ENCODE measurements at regions not wholly inside any gene's neighbourhood (a gene's known extent, or its start where the extent isn't known, plus 50 kb on each side); places are given as distances from the start of the nearest gene placed in this dataset.

GRCh38 chr16:26614237-26614841 lies 452.4 kb upstream of the C16orf82 start:
- WGBS (ENCODE audit: low lambda C conversion rate), result 2% methylated on average over 7 of the region's 7 CpGs
- H2AFZ ChIP-seq (ENCODE audit: low read length), result no peak overlapping the region
- H3K79me2 ChIP-seq (ENCODE audit: insufficient read depth, low read length), result no peaks in the 10 kb centered on the region
- no peaks in the 10 kb centered on the region for H3K4me1 ChIP-seq (ENCODE audit: insufficient read depth, low read length)
- no peaks in the 10 kb centered on the region for H3K36me3 ChIP-seq (replicated peaks in 1 of 2; ENCODE audit: control insufficient read depth in 1 of 2, insufficient read depth in 2 of 2, low read length in 2 of 2)
- BruUV-seq (replicated peaks), result no TSS peak
- no peaks in the 10 kb centered on the region for H4K20me1 ChIP-seq (ENCODE audit: insufficient read depth, low read length)
- ATAC-seq (no peak), FAIRE-seq (no peak), DNase-seq (ENCODE audit: low spot score) (no peak)
- ChIA-PET POLR2A (no interaction called here), CTCF (ENCODE audit: low intra/inter-chr PET ratio, low total read pairs) (no interaction called here)
- in situ Hi-C loops (cut with HindIII; ENCODE audit: extremely low pct_ligation_motif_present, low pct_unique_long_range_greater_than_20kb), result no loop called here
- no peak overlapping the region for H3K9ac ChIP-seq (ENCODE audit: insufficient read depth, low read depth, low read length)
- no peak overlapping the region for H3K4me3 ChIP-seq (replicated peaks in 1 of 3; ENCODE audit: insufficient read depth in 1 of 3, low read depth in 2 of 3, low read length in 3 of 3)
- H3K27ac ChIP-seq (ENCODE audit: extremely low read length, insufficient read depth, low read length), result no peak overlapping the region
- TF ChIP-seq MED8 (CRISPR knock-in tag; IDR thresholded peaks at IDR 0.05; ENCODE audit: insufficient replicate concordance) (no peak), ELK4 (CRISPR knock-in tag; IDR thresholded peaks at IDR 0.05; ENCODE audit: borderline replicate concordance) (no peak), TRAFD1 (CRISPR knock-in tag; IDR thresholded peaks at IDR 0.05; ENCODE audit: borderline replicate concordance) (no peak), ZNF503 (CRISPR knock-in tag; IDR thresholded peaks at IDR 0.05) (no peak), MEIS2 (CRISPR knock-in tag; IDR thresholded peaks at IDR 0.05) (no peak), ZBTB34 (CRISPR knock-in tag; IDR thresholded peaks at IDR 0.05) (no peak), ZNF879 (CRISPR knock-in tag; IDR thresholded peaks at IDR 0.05) (no peak), NONO (IDR thresholded peaks at IDR 0.05) (no peak), NONO (CRISPR knock-in tag; conservative IDR thresholded peaks at IDR 0.05) (no peak), ZNF883 (CRISPR knock-in tag; IDR thresholded peaks at IDR 0.05; ENCODE audit: not compliant biosample characterization) (no peak), KLF12 (CRISPR knock-in tag; IDR thresholded peaks at IDR 0.05; ENCODE audit: borderline replicate concordance) (no peak), ZNF260 (CRISPR knock-in tag; IDR thresholded peaks at IDR 0.05; ENCODE audit: borderline replicate concordance, low read depth) (no peak)
- intact Hi-C loops (cut with micrococcal nuclease; ENCODE audit: unreplicated experiment), result no loop called here
- no peaks in the 10 kb centered on the region; the same call in 1 of the 2 replicates for H3K9me3 ChIP-seq (ENCODE audit: low read length)
- no peak overlapping the region for H3K4me2 ChIP-seq (ENCODE audit: low read depth, low read length)
- 0 out of 5 replicates have a peak, but pooled peaks cover 0 to 5% of the 10 kb centered on the region in 2 experiments for H3K27me3 ChIP-seq (ENCODE audit: control insufficient read depth in 1 of 2, insufficient read depth in 2 of 2, low read length in 2 of 2)

Data from HepG2 (cell line).